SK-N-SH (cell line): ENCODE measurements at regions not wholly inside any gene's neighbourhood (a gene's known extent, or its start where the extent isn't known, plus 50 kb on each side); places are given as distances from the start of the nearest gene placed in this dataset.

Experiments
- CTCF ChIA-PET: fragments of 300-600, 350-600 bp; formaldehyde crosslinking; extraction: SDS; loops from one replicate; lab custom pipeline; 2021; lab: Yijun Ruan, JAX
- POLR2A ChIA-PET: fragments of 350-600 bp; sonication (Branson Sonifier 250); formaldehyde crosslinking; extraction: SDS; loops from one replicate; lab custom pipeline; 2020; ENCODE audit warnings: antibody characterized with exemption, inconsistent platforms; lab: Yijun Ruan, JAX
- DNase-seq: peaks from one replicate; pipeline ENCODE4 v3.0.0; 2012
- H2AFZ ChIP-seq: fragments of 200-600 bp; sonication (generic); 2 replicates; pipeline ENCODE4 v1.8.1; 2016; ENCODE audit warnings: antibody characterized with exemption, mild to moderate bottlenecking, low read depth
- H3F3A ChIP-seq: fragments of 200-600 bp; sonication (generic); replicated peaks from 2 replicates; pipeline ENCODE3; 2016; ENCODE audit warnings: antibody characterized with exemption, mild to moderate bottlenecking; ENCODE audit not compliant: insufficient read depth
- H3K27ac ChIP-seq, 2 experiments: fragments of 200-500 bp in 1 of 2; fragments of 200-600 bp in 1 of 2; sonication (Bioruptor generic) in 1 of 2; sonication (generic), shearing (Covaris generic) in 1 of 2; 2 replicates each; pipeline versions ENCODE4 v1.5.1 to v1.6.1; 2014 to 2016; ENCODE audit warnings: low read depth in 2 of 2, inconsistent platforms in 1 of 2, low read length in 1 of 2, mild to moderate bottlenecking in 1 of 2, mixed read lengths in 1 of 2
- H3K27me3 ChIP-seq: fragments of 200-600 bp; sonication (generic), shearing (Covaris generic); 2 replicates; pipeline ENCODE4 v1.6.1; 2016; ENCODE audit warnings: mixed run types; ENCODE audit not compliant: insufficient read depth
- H3K36me3 ChIP-seq, 2 experiments: fragments of 200-500 bp in 1 of 2; fragments of 200-600 bp in 1 of 2; sonication (Bioruptor generic) in 1 of 2; sonication (generic) in 1 of 2; replicated peaks in 1 of 2; 2 replicates each; pipeline versions ENCODE3 to v1.5.1; 2014 to 2016; ENCODE audit warnings: low read length in 1 of 2, mild to moderate bottlenecking in 1 of 2; ENCODE audit not compliant: insufficient read depth in 2 of 2, control insufficient read depth in 1 of 2
- H3K4me1 ChIP-seq, 2 experiments: fragments of 200-500 bp in 1 of 2; fragments of 200-600 bp in 1 of 2; sonication (Bioruptor generic) in 1 of 2; sonication (generic), shearing (Covaris generic) in 1 of 2; 2 replicates each; pipeline versions ENCODE4 v1.5.1 to v1.6.1; 2014 to 2016; ENCODE audit warnings: low read depth in 1 of 2, low read length in 1 of 2, mixed run types in 1 of 2; ENCODE audit not compliant: insufficient read depth in 2 of 2, control insufficient read depth in 1 of 2
- H3K4me2 ChIP-seq: fragments of 200-600 bp; sonication (generic), shearing (Covaris generic); 2 replicates; pipeline ENCODE4 v1.6.1; 2017; ENCODE audit warnings: mixed run types
- H3K4me3 ChIP-seq, 2 experiments: fragments of 200-500 bp in 1 of 2; fragments of 200-600 bp in 1 of 2; sonication (Bioruptor generic) in 1 of 2; sonication (generic), shearing (Covaris generic) in 1 of 2; 2 replicates each; pipeline versions ENCODE4 v1.5.1 to v1.8.1; 2014 to 2016; ENCODE audit warnings: low read depth in 2 of 2, inconsistent platforms in 1 of 2, low read length in 1 of 2, mild to moderate bottlenecking in 1 of 2, mixed read lengths in 1 of 2, moderate library complexity in 1 of 2
- H3K79me2 ChIP-seq: fragments of 200-600 bp; sonication (generic); 2 replicates; pipeline ENCODE4 v1.8.1; 2017; ENCODE audit warnings: mild to moderate bottlenecking; ENCODE audit not compliant: insufficient read depth
- H3K9ac ChIP-seq: fragments of 200-600 bp; sonication (generic); 2 replicates; pipeline ENCODE4 v1.6.1; 2017; ENCODE audit warnings: mixed run types
- H3K9me2 ChIP-seq: fragments of 200-600 bp; sonication (generic); 2 replicates; pipeline ENCODE4 v1.6.1; 2017; ENCODE audit warnings: mixed run types
- H3K9me3 ChIP-seq: fragments of 200-600 bp; sonication (generic); 2 replicates; pipeline ENCODE4 v1.6.1; 2017; ENCODE audit warnings: mixed run types, mild to moderate bottlenecking, moderate library complexity
- H4K20me1 ChIP-seq: fragments of 200-600 bp; sonication (generic); 2 replicates; pipeline ENCODE4 v1.6.1; 2017; ENCODE audit warnings: mild to moderate bottlenecking, mixed run types; ENCODE audit not compliant: insufficient read depth
- CHD2 ChIP-seq: fragments of 150-350 bp; IDR thresholded peaks from 2 replicates; pipeline ENCODE4 v1.6.1; 2018; ENCODE audit warnings: low read length; ENCODE audit not compliant: partially characterized antibody
- ELF1 ChIP-seq: IDR thresholded peaks from 2 replicates; pipeline ENCODE4 v1.4.0; 2012
- EZH2phosphoT487 ChIP-seq: fragments of 200-600 bp; sonication (generic); IDR thresholded peaks from 2 replicates; pipeline ENCODE4 v1.6.1; 2017; ENCODE audit warnings: low read depth, mixed run types, mild to moderate bottlenecking, antibody characterized with exemption, moderate library complexity, borderline replicate concordance
- GABPA ChIP-seq: IDR thresholded peaks from 2 replicates; pipeline ENCODE4 v1.4.0; 2012; ENCODE audit warnings: low read depth, mild to moderate bottlenecking
- JUND ChIP-seq: IDR thresholded peaks from 2 replicates; pipeline ENCODE4 v1.4.0; 2012
- NFIC ChIP-seq: IDR thresholded peaks from 2 replicates; pipeline ENCODE4 v1.4.0; 2012; ENCODE audit warnings: borderline replicate concordance
- POLR2AphosphoS5 ChIP-seq: IDR thresholded peaks from 2 replicates; pipeline ENCODE4 v1.6.1; 2012; ENCODE audit warnings: low read depth, low read length
- RAD21 ChIP-seq: IDR thresholded peaks from 2 replicates; pipeline ENCODE4 v1.6.1; 2012; ENCODE audit warnings: mild to moderate bottlenecking, low read length
- RCOR1 ChIP-seq: fragments of 150-350 bp; IDR thresholded peaks from 2 replicates; pipeline ENCODE4 v1.6.1; 2017; ENCODE audit warnings: antibody characterized with exemption, low read length
- REST ChIP-seq: IDR thresholded peaks from 2 replicates; pipeline ENCODE4 v1.6.1; 2012; ENCODE audit warnings: mild to moderate bottlenecking, low read depth, low read length, moderate library complexity
- RFX5 ChIP-seq: IDR thresholded peaks from 2 replicates; pipeline ENCODE4 v1.6.1; 2012; ENCODE audit warnings: mild to moderate bottlenecking, improper control_type of control experiment, low read length
- RXRA ChIP-seq: IDR thresholded peaks from 2 replicates; pipeline ENCODE4 v1.4.0; 2012; ENCODE audit warnings: low read depth, mild to moderate bottlenecking, borderline replicate concordance
- SIN3A ChIP-seq: IDR thresholded peaks from 2 replicates; pipeline ENCODE4 v1.6.1; 2012; ENCODE audit warnings: low read depth, mild to moderate bottlenecking, low read length, moderate library complexity, borderline replicate concordance
- SMC3 ChIP-seq: IDR thresholded peaks from 2 replicates; pipeline ENCODE4 v1.6.1; 2012; ENCODE audit warnings: low read depth, low read length, improper control_type of control experiment
- TEAD4 ChIP-seq: IDR thresholded peaks from 2 replicates; pipeline ENCODE4 v1.4.0; 2012; ENCODE audit warnings: mild to moderate bottlenecking, borderline replicate concordance; ENCODE audit not compliant: insufficient read depth
- YY1 ChIP-seq: IDR thresholded peaks from 2 replicates; pipeline ENCODE4 v1.4.0; 2012; ENCODE audit warnings: low read depth, mild to moderate bottlenecking
- WGBS: methylation state at CpG from one replicate; pipeline ENCODE4 v1.1.6; 2017; ENCODE audit warnings: low lambda C conversion rate; 5-methylcytosine and 5-hydroxymethylcytosine counted together
- TF ChIP-seq, protein P1 (sequence below): fragments of 150-350 bp; IDR thresholded peaks from 2 replicates; pipeline ENCODE4 v1.6.1; 2016; ENCODE audit warnings: mild to moderate bottlenecking, low read depth, low read length
- TF ChIP-seq, protein P2 (sequence below): IDR thresholded peaks from 2 replicates; pipeline ENCODE4 v1.4.0; 2012; ENCODE audit warnings: low read depth
- TF ChIP-seq, protein P3 (sequence below): fragments of 150-350 bp; IDR thresholded peaks from 2 replicates; pipeline ENCODE4 v1.6.1; 2017; ENCODE audit warnings: antibody characterized with exemption, low read length, low read depth, borderline replicate concordance
- TF ChIP-seq, protein P4 (sequence below): IDR thresholded peaks from 2 replicates; pipeline ENCODE4 v1.4.0; 2012; ENCODE audit warnings: low read depth, borderline replicate concordance
- TF ChIP-seq, protein P5 (sequence below): IDR thresholded peaks from 2 replicates; pipeline ENCODE4; 2012

DNA sequence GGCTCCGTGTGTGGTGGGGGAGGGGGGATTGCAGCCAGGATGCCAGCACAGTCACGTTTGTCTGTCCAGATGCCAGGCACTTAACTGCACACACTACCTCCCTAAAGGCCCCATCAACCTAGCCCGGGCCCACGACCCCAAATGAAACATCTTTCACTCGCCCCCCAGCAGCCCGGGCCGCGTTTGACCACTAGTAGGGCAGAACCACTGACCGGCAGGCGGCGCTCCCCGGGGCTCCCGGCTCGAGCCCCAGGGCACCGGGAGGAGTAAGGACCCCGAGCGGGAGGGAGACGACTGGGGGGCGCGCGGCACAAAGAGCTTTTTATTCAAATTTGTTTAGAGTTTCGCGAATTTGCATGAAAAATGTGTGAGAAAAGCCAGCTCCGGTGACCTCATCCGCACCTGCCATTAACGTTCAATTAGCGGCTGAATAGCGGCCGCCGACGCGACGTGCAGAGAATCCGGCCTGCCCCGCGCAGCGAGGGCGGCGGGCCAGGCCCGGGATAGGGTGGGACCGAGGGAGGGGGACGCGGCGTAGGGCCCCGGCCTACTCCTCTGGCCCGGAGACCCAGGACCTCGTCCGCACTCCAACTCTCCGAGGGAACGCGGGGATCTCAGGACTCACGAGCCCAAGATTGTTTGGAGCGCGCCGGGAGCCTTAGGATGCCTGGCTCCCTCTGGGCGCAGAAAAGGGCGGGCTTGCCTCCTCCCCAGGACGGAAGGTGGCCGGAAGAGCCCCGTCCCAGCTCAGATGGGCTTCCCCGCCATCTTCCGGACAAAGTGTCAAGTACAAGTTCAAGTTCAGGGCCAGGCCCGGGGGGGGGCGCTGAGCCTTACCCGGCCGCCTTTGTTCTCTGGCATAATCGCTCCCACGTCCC, 64.9 kb upstream of the POLG start (continued):
- TF ChIP-seq YY1 (no peak), JUND (no peak), CHD2 (peak; percentile 42), SMC3 (peak; percentile 52; the same call in 1 of the 2 replicates), RXRA (no peak), EZH2phosphoT487 (no peak), GABPA (peak; percentile 62), ELF1 (no peak), TEAD4 (no peak), NFIC (no peak; the same call in 1 of the 2 replicates), POLR2AphosphoS5 (no peak), RAD21 (peak; percentile 69), RFX5 (no peak)
- TF ChIP-seq, protein P1, sequence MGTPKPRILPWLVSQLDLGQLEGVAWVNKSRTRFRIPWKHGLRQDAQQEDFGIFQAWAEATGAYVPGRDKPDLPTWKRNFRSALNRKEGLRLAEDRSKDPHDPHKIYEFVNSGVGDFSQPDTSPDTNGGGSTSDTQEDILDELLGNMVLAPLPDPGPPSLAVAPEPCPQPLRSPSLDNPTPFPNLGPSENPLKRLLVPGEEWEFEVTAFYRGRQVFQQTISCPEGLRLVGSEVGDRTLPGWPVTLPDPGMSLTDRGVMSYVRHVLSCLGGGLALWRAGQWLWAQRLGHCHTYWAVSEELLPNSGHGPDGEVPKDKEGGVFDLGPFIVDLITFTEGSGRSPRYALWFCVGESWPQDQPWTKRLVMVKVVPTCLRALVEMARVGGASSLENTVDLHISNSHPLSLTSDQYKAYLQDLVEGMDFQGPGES = no peak
- TF ChIP-seq, protein P2, sequence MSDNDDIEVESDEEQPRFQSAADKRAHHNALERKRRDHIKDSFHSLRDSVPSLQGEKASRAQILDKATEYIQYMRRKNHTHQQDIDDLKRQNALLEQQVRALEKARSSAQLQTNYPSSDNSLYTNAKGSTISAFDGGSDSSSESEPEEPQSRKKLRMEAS = 0 out of 2 replicates have a peak, but pooled peaks have one; percentile 3
- TF ChIP-seq, protein P3, sequence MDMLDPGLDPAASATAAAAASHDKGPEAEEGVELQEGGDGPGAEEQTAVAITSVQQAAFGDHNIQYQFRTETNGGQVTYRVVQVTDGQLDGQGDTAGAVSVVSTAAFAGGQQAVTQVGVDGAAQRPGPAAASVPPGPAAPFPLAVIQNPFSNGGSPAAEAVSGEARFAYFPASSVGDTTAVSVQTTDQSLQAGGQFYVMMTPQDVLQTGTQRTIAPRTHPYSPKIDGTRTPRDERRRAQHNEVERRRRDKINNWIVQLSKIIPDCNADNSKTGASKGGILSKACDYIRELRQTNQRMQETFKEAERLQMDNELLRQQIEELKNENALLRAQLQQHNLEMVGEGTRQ = no peak

- Histone ChIP-seq H3F3A (peaks cover 13% of the 10 kb centered on the region), H3K9me3 (no peaks in the 10 kb centered on the region), H3K4me2 (peak overlapping the region; percentile 92), H3K36me3 (no peaks in the 10 kb centered on the region), H3K4me3 (peak overlapping the region in 1 of 2 experiments; percentile 70; a peak in 2 of 4 replicates), H3K4me1 (peaks cover 0 to 22% of the 10 kb centered on the region in 2 experiments; a peak in 2 of 4 replicates), H3K79me2 (peaks cover 9% of the 10 kb centered on the region; the same call in 1 of the 2 replicates), H4K20me1 (no peaks in the 10 kb centered on the region), H3K9me2 (no peaks in the 10 kb centered on the region), H3K27ac (peak overlapping the region in 1 of 2 experiments; percentile 94; a peak in 2 of 4 replicates), H2AFZ (peak overlapping the region; percentile 92; the same call in 1 of the 2 replicates), H3K27me3 (no peaks in the 10 kb centered on the region), H3K9ac (no peak overlapping the region)
- DNase-seq = no peak
- 48% methylated on average over 5 of the region's 5 CpGs for WGBS
- CTCF ChIA-PET = interaction anchor here (0.9 to 31.1 kb wide), 15 partner anchors 10 to 69 kb away, joined by 3 to 766 read pairs (median 6); no protein-coding TSS in a partner anchor
- POLR2A ChIA-PET = interaction anchor here (1.0 to 3.1 kb wide), 6 partner anchors 9 to 51 kb away, joined by 3 to 19 read pairs (median 4); no protein-coding TSS in a partner anchor
- TF ChIP-seq NFIC = no peak
- no peak for TF ChIP-seq SIN3A
- no peak for TF ChIP-seq REST
- TF ChIP-seq, protein P4, sequence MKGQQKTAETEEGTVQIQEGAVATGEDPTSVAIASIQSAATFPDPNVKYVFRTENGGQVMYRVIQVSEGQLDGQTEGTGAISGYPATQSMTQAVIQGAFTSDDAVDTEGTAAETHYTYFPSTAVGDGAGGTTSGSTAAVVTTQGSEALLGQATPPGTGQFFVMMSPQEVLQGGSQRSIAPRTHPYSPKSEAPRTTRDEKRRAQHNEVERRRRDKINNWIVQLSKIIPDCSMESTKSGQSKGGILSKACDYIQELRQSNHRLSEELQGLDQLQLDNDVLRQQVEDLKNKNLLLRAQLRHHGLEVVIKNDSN = no peak
- TF ChIP-seq RAD21 = no peak
- TF ChIP-seq SMC3 = no peak
- TF ChIP-seq RCOR1 = no peak
- TF ChIP-seq, protein P5, sequence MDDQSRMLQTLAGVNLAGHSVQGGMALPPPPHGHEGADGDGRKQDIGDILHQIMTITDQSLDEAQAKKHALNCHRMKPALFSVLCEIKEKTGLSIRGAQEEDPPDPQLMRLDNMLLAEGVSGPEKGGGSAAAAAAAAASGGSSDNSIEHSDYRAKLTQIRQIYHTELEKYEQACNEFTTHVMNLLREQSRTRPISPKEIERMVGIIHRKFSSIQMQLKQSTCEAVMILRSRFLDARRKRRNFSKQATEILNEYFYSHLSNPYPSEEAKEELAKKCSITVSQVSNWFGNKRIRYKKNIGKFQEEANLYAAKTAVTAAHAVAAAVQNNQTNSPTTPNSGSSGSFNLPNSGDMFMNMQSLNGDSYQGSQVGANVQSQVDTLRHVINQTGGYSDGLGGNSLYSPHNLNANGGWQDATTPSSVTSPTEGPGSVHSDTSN = no peak
- TF ChIP-seq POLR2AphosphoS5 = no peak
Measured at GRCh38 chr15:89398896-89399237, 64.2 kb upstream of the POLG start.
